Small intestine (tissue), 7 donors: ENCODE measurements at regions not wholly inside any gene's neighbourhood (a gene's known extent, or its start where the extent isn't known, plus 50 kb on each side); places are given as distances from the start of the nearest gene placed in this dataset.
A peak's percentile ranks its signal among the peaks of the same experiment; 100 is the strongest.

ENCODE experiments used
- DNase-seq, 2 donors: peaks; one replicate each; pipeline versions ENCODE4 v3.0.0 to v3.0.0-alpha.2; 2013
- FAIRE-seq: peaks from 2 replicates; lab custom pipeline; 2012; peaks lifted over from hg19 to GRCh38; lab: Jason Lieb, UNC
- H3K27ac ChIP-seq, 3 donors: one replicate each; pipeline ENCODE4 v1.5.1; 2013; ENCODE audit warnings: low read length in 2 of 3, mild to moderate bottlenecking in 2 of 3, control low read depth in 1 of 3, inconsistent platforms in 1 of 3, low read depth in 1 of 3, moderate library complexity in 1 of 3
- H3K27me3 ChIP-seq, 3 donors: one replicate each; pipeline ENCODE4 v1.6.1; 2013; ENCODE audit warnings: low read length in 3 of 3, inconsistent platforms in 1 of 3; ENCODE audit not compliant: control insufficient read depth in 3 of 3, insufficient read depth in 3 of 3
- H3K36me3 ChIP-seq, 3 donors: one replicate each; pipeline ENCODE4 v1.6.1; 2013; ENCODE audit warnings: low read length in 3 of 3, inconsistent platforms in 1 of 3, low read depth in 1 of 3, mild to moderate bottlenecking in 1 of 3, moderate library complexity in 1 of 3; ENCODE audit not compliant: control insufficient read depth in 3 of 3, insufficient read depth in 2 of 3
- H3K4me1 ChIP-seq, 3 donors: one replicate each; pipeline ENCODE4 v1.6.1; 2013; ENCODE audit warnings: low read length in 2 of 3, inconsistent platforms in 1 of 3, low read depth in 1 of 3, mild to moderate bottlenecking in 1 of 3, moderate library complexity in 1 of 3; ENCODE audit not compliant: control insufficient read depth in 3 of 3, insufficient read depth in 2 of 3
- H3K4me3 ChIP-seq, 3 donors: one replicate each; pipeline ENCODE4 v1.5.1; 2013; ENCODE audit warnings: low read length in 3 of 3, control low read depth in 1 of 3, inconsistent platforms in 1 of 3, low read depth in 1 of 3, mild to moderate bottlenecking in 1 of 3, moderate library complexity in 1 of 3
- H3K9me3 ChIP-seq, 2 donors: one replicate each; pipeline ENCODE4 v1.6.1; 2013; ENCODE audit warnings: low read depth in 1 of 2, low read length in 1 of 2; ENCODE audit not compliant: control insufficient read depth in 2 of 2, insufficient read depth in 1 of 2
- WGBS, 3 donors: extraction: QIAGEN DNeasy Blood & Tissue Kit; methylation state at CpG; one replicate each; pipeline ENCODE4 v1.1.7; 2013; 5-methylcytosine and 5-hydroxymethylcytosine counted together
- donor health status: healthy with polysubstance abuse.
- donor health status: control.
- donor health status: control.
- donor health status: Bipolar disorder and iron deficiency.
- donor health status: healthy.

DNA sequence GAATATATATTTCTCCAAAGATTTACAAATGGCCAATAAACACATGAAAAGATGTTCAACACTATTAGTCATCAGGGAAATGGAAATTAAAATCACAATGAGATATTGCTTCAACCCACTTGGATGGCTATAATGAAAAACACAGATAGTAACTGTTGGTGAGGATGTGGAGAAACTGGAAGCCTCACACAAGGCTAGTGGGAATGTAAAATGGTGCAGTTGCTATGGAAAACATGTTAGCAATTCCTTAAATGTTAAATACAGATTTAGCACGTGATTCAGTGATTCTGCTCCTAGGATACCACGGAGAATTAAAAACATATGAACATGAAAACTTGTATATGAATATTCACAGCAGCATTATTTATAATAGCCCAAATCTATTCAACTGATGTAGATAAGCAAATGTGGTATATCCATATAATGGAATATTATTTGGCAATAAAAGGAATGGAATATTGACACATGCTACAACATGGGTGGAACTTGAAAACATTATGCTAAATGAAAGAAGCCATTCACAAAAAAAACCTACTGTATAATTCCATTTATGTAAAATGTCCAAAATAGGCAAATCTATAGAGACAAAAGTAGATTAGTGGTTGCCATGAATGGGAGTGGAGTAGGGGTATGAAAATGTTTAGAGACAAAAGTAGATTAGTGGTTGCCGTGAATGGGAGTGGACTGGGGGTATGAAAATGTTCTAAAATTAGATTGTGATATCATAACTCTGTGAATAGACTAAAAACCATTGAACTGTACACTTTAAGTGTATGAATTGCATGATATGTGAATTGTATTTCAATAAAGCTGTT is 227.1 kb upstream of the DDHD1 start:
- FAIRE-seq (no peak), DNase-seq (no peak)
- Histone ChIP-seq H3K27me3 (no peaks in the 10 kb centered on the region), H3K9me3 (no peaks in the 10 kb centered on the region), H3K36me3 (no peaks in the 10 kb centered on the region), H3K4me3 (no peak overlapping the region), H3K27ac (no peak overlapping the region), H3K4me1 (no peaks in the 10 kb centered on the region)
- 74 to 86% (median 82%) methylated on average over 3 of the region's 3 CpGs for WGBS, 3 donors

- Histone ChIP-seq H3K27ac (no peak overlapping the region), H3K4me3 (no peak overlapping the region), H3K4me1 (no peaks in the 10 kb centered on the region), H3K9me3 (no peaks in the 10 kb centered on the region), H3K27me3 (no peaks in the 10 kb centered on the region), H3K36me3 (no peaks in the 10 kb centered on the region)
- FAIRE-seq = no peak
- DNase-seq = no peak
- 53 to 74% (median 63%) methylated on average over 4 of the region's 4 CpGs for WGBS, 3 donors
These were observed 225.0 kb upstream of the DDHD1 start for GRCh38 chr14:53378142-53378541.

DNA sequence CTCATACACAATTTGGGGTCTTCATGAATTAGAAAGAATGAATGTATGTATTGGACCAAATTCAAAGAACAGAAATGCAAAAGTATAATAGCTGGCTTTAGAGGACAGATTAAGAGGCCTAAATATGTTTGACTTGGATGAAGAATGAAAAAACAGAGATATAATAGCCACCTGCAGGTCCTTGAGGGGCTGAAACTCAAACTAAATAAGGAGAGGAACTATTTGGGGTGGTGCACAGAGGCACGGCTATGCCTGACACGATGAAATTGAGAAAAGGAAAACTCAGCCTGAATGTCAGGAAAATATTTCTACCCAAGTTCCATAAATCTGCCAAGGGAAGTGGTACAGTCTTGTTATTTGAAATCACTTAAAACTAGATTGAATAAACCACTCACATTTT is 222.9 kb upstream of the DDHD1 start:
- Histone ChIP-seq H3K36me3 (no peaks in the 10 kb centered on the region), H3K4me1 (no peaks in the 10 kb centered on the region), H3K27ac (no peak overlapping the region), H3K9me3 (peaks cover 0 to 2% of the 10 kb centered on the region in 2 donors), H3K4me3 (no peak overlapping the region), H3K27me3 (no peaks in the 10 kb centered on the region)
- WGBS, 3 donors = 67 to 75% (median 73%) methylated on average over 2 of the region's 2 CpGs
- FAIRE-seq (no peak), DNase-seq (no peak)

DNA sequence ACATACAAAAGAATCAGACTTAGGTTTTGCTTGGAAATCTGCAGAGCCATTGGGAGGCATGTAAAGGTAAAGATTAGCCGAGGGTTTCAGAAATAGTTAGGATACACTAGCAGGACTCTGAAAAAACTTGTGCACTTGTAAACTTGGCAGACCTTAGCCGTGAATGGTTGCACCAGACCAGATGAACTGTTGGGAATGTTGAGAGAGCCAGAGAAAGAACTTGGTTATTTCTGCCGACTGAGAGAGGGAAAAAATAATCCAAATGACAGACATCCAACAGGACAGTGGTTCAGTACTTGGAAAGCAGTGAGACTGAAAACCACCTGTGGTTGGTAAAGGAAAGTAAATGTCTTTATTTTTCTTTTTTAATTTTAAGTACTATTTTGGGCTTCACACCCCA is 222.5 kb upstream of the DDHD1 start:
- Histone ChIP-seq H3K36me3 (no peaks in the 10 kb centered on the region), H3K27ac (no peak overlapping the region), H3K27me3 (no peaks in the 10 kb centered on the region), H3K9me3 (peaks cover 0 to 2% of the 10 kb centered on the region in 2 donors), H3K4me1 (no peaks in the 10 kb centered on the region), H3K4me3 (no peak overlapping the region)
- WGBS, 3 donors = 69 to 82% (median 79%) methylated on average over 3 of the region's 3 CpGs
- FAIRE-seq = no peak
- no peak for DNase-seq

GRCh38 chr14:53368711-53369201 is 215.6 kb upstream of the DDHD1 start:
- no peak overlapping the region for H3K4me3 ChIP-seq
- H3K27me3 ChIP-seq = no peaks in the 10 kb centered on the region
- no peaks in the 10 kb centered on the region for H3K36me3 ChIP-seq
- H3K4me1 ChIP-seq = no peaks in the 10 kb centered on the region
- H3K9me3 ChIP-seq = peaks cover 0 to 2% of the 10 kb centered on the region in 2 donors
- no peak overlapping the region for H3K27ac ChIP-seq
- no peak for DNase-seq
- FAIRE-seq = no peak

DNA sequence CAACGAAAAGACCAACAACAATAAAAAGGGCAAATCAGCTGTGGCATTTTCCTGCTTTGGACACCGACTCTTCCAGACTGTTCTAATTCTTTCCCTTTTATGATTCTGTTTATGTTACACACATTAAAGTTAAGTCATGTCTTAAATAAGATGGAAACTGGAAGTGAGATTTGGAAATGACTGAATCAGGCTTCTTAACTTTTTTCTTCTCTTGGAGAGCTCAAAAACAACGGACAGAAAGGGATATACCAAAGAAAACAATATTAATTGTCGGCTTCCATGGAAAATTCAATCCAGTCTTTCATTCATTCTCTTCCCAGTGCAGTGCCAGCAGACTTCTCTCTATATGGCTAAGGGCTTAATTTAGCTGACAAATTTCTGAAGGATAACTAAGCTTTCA is 214.9 kb upstream of the DDHD1 start:
- 50 to 77% (median 68%) methylated on average over 4 of the region's 4 CpGs for WGBS, 3 donors
- Histone ChIP-seq H3K27ac (peak overlapping the region in 1 of 3 donors; percentile 26), H3K9me3 (peaks cover 0 to 2% of the 10 kb centered on the region in 2 donors), H3K4me1 (no peaks in the 10 kb centered on the region), H3K36me3 (no peaks in the 10 kb centered on the region), H3K4me3 (no peak overlapping the region), H3K27me3 (no peaks in the 10 kb centered on the region)
- DNase-seq (no peak), FAIRE-seq (no peak)

GRCh38 chr14:53367644-53368026 is 214.5 kb upstream of the DDHD1 start:
- FAIRE-seq = no peak
- no peak overlapping the region for H3K4me3 ChIP-seq
- no peak for DNase-seq
- no peaks in the 10 kb centered on the region for H3K27me3 ChIP-seq
- H3K9me3 ChIP-seq = peaks cover 0 to 2% of the 10 kb centered on the region in 2 donors
- H3K4me1 ChIP-seq = no peaks in the 10 kb centered on the region
- 70 to 90% (median 79%) methylated on average over 4 of the region's 4 CpGs for WGBS, 3 donors
- H3K27ac ChIP-seq = peak overlapping the region in 1 of 3 donors; percentile 26
- H3K36me3 ChIP-seq = no peaks in the 10 kb centered on the region

GRCh38 chr14:53365486-53366130 is 212.5 kb upstream of the DDHD1 start:
- WGBS, 3 donors = 87 to 90% (median 89%) methylated on average over 3 of the region's 3 CpGs
- H3K9me3 ChIP-seq = no peaks in the 10 kb centered on the region
- DNase-seq = no peak
- no peaks in the 10 kb centered on the region for H3K27me3 ChIP-seq
- H3K4me3 ChIP-seq = no peak overlapping the region
- no peaks in the 10 kb centered on the region for H3K36me3 ChIP-seq
- no peak for FAIRE-seq
- H3K4me1 ChIP-seq = no peaks in the 10 kb centered on the region
- H3K27ac ChIP-seq = no peak overlapping the region
